Right atrium auricular region (tissue), 2 donors: ENCODE measurements at regions not wholly inside any gene's neighbourhood (a gene's known extent, or its start where the extent isn't known, plus 50 kb on each side); places are given as distances from the start of the nearest gene placed in this dataset.

Source experiments
- DNase-seq: peaks from one replicate; pipeline ENCODE4 v3.0.0-alpha.2; 2019; ENCODE audit warnings: low spot score
- H3K27ac ChIP-seq, 2 donors: fragments of 200-600 bp; sonication (generic); 1 replicate in 1 of 2; 2 replicates in 1 of 2; pipeline ENCODE4 v1.5.1; 2016 to 2019
- H3K27me3 ChIP-seq, 2 donors: fragments of 200-600 bp; sonication (generic); one replicate each; pipeline versions ENCODE4 v1.5.1 to v1.6.0; 2017 to 2019
- H3K36me3 ChIP-seq: fragments of 200-600 bp; sonication (generic); one replicate; pipeline ENCODE4 v1.5.1; 2016
- H3K4me1 ChIP-seq, 2 donors: fragments of 200-600 bp; sonication (generic); one replicate each; pipeline versions ENCODE4 v1.5.1 to v1.6.0; 2017 to 2019
- H3K4me3 ChIP-seq, 2 donors: fragments of 200-600 bp; sonication (generic); 1 replicate in 1 of 2; 2 replicates in 1 of 2; pipeline ENCODE4 v1.5.1; 2017 to 2019; ENCODE audit warnings: mild to moderate bottlenecking in 1 of 2, moderate library complexity in 1 of 2
- H3K9me3 ChIP-seq, 2 donors: fragments of 200-600 bp; sonication (generic); one replicate each; pipeline ENCODE4 v1.5.1; 2019
- TF ChIP-seq, protein P1 (sequence below), 2 donors: fragments of 200-600 bp; sonication (generic); IDR thresholded peaks; one replicate each; pipeline ENCODE4 v1.5.1; 2019; ENCODE audit warnings: antibody characterized with exemption in 2 of 2

DNA sequence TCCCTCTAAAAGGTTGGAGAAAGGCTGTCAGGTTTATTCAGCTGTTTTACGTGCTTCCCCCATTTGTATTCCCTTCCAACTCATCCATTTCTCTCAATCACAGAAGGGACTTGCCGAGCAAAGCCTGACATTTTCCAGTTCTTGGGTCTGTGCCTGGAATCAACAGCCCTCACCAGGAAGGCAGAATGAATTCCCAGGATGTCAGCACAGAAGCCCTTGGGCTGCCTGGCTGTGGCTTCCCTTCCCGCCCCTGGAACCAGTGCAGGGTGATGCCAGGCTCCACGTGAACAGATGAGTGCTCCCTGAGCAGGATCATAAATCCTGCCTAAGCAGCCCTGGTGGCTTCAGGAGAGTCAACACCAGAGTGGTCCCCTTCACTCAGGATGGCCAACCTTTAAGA lies 86.1 kb upstream of the CD83 start:
- Histone ChIP-seq H3K9me3 (no peaks in the 10 kb centered on the region), H3K4me1 (peaks cover 0 to 6% of the 10 kb centered on the region in 2 donors), H3K36me3 (no peaks in the 10 kb centered on the region), H3K4me3 (no peak overlapping the region), H3K27me3 (no peaks in the 10 kb centered on the region), H3K27ac (no peak overlapping the region)
- TF ChIP-seq, protein P1, sequence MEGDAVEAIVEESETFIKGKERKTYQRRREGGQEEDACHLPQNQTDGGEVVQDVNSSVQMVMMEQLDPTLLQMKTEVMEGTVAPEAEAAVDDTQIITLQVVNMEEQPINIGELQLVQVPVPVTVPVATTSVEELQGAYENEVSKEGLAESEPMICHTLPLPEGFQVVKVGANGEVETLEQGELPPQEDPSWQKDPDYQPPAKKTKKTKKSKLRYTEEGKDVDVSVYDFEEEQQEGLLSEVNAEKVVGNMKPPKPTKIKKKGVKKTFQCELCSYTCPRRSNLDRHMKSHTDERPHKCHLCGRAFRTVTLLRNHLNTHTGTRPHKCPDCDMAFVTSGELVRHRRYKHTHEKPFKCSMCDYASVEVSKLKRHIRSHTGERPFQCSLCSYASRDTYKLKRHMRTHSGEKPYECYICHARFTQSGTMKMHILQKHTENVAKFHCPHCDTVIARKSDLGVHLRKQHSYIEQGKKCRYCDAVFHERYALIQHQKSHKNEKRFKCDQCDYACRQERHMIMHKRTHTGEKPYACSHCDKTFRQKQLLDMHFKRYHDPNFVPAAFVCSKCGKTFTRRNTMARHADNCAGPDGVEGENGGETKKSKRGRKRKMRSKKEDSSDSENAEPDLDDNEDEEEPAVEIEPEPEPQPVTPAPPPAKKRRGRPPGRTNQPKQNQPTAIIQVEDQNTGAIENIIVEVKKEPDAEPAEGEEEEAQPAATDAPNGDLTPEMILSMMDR (IDR thresholded peaks at IDR 0.05) = no peak
- DNase-seq = no peak

DNA sequence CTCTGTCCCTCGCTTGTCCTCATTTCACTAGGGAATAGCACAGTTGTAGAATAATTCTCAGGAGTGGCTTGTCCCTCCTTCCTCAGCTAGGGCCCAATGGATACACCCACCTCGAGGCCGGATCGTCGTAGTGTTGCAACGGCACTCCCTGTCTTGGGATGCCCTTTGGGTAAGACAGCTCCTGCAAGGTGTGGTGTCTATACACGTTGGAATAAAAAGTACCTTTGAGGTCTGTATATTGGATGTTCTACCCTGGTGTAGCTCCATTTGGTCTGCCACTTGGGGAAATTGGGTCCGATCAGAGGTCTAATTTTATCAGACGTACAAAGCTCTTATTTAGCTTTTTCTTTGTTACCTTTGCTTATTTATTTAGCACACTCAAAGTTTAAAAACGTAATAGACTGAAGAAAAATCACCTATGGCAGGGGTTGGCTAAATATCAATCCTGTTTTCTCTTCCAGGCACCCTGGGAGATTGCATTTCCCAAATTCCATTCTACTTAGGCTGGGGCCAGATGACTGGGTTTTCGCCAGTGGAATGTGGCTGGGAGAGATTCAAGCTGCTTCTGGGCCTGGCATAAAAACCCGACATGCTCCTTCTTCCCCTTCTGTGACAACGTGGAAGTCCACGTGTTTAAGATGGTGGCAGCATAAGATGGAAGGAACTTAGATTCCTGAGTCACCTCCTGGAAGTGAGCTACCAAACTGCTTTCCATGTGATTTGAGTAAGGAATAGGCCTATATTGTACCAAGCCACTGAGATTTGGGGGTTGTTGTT lies 82.3 kb upstream of the CD83 start:
- Histone ChIP-seq H3K4me3 (no peak overlapping the region), H3K27me3 (no peaks in the 10 kb centered on the region), H3K36me3 (no peaks in the 10 kb centered on the region), H3K4me1 (peaks cover 0 to 6% of the 10 kb centered on the region in 2 donors), H3K9me3 (no peaks in the 10 kb centered on the region), H3K27ac (no peak overlapping the region)
- TF ChIP-seq, protein P1 (IDR thresholded peaks at IDR 0.05) = no peak
- DNase-seq = no peak

DNA sequence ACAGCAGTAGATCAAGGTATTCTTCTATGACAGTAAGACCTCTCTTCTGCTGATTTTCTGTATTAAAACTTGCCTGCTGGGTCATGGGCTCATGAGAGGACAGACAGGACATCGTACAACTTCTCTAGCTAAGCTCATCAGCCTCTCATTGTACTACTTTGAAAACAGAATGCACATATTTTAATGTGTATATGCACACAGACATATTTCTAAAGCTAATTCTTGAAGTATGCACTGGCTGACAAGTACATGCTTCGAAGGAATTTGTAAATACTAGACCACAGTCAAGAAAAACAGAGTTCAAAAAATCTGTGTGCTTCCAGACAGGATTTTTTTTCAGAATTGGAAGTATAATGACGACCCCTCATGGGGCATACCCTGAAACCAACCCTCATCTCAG lies 81.7 kb upstream of the CD83 start:
- Histone ChIP-seq H3K27me3 (no peaks in the 10 kb centered on the region), H3K4me1 (peaks cover 0 to 6% of the 10 kb centered on the region in 2 donors), H3K4me3 (no peak overlapping the region), H3K9me3 (no peaks in the 10 kb centered on the region), H3K36me3 (no peaks in the 10 kb centered on the region), H3K27ac (no peak overlapping the region)
- DNase-seq = no peak
- TF ChIP-seq, protein P1 (IDR thresholded peaks at IDR 0.05) = no peak

DNA sequence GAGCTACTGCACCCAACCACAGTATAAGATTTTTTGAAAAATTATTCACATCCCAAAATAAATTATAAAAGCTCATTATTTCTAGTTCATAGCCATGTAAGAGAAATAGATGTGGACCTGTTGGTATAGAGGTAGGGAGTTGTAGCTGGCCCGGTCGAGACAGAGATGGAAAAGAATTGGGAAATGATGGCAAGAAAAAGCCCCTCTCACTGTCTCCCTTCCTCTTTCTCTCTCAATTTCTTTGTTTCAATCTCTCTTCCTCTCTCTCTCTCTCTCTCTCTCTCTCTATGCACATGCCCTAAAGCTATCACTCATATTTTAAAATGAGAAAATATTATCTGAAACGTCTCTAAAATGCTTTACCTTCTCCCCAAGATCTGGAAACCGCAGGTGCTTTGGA lies 80.7 kb upstream of the CD83 start:
- H3K4me1 ChIP-seq = peaks cover 0 to 6% of the 10 kb centered on the region in 2 donors
- no peak overlapping the region for H3K4me3 ChIP-seq
- H3K9me3 ChIP-seq = no peaks in the 10 kb centered on the region
- H3K27me3 ChIP-seq = no peaks in the 10 kb centered on the region
- no peak for DNase-seq
- H3K27ac ChIP-seq = no peak overlapping the region
- TF ChIP-seq, protein P1 (IDR thresholded peaks at IDR 0.05) = no peak
- no peaks in the 10 kb centered on the region for H3K36me3 ChIP-seq

DNA sequence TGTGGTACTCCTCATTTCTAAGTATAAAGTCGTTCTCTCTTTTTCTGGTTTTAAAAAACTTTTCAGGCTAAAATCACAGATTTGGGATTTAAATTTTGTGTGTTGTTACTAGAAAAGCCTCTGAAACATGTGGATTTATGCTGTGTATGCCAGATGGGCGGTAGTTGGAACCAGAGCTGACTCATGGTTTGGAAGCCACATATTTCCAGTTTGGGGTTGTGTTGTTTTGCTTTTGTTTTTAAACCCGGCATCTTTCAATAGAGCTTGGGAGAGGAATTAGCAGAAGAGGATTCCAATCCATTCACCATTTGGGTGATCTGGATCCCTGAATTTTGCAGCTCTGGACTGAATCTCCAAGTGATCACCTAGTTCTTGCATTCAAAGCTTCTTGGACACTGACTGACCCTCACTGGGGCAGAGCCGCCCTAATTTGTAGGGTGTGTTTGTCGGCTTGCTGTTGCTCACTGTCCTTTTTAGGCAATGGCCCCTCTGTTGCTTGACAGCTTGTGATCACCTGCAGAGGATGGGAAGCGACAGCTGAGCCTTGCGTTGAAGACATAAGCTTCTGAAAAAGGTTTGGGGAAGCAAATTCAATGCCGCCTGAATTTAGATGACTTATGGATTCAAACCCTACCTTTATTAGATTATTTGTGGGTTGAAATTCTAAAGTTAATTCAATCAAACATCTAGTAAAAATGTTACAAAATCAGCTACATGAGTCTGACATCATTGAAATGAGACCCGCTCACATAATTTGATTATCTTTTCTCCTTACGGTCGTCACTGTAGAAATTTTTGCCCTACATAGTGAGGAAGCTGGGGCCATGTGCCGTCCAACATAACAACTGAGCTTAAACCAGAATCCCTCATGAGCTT lies 79.9 kb upstream of the CD83 start:
- H3K4me1 ChIP-seq = peaks cover 0 to 6% of the 10 kb centered on the region in 2 donors
- no peaks in the 10 kb centered on the region for H3K36me3 ChIP-seq
- H3K9me3 ChIP-seq = no peaks in the 10 kb centered on the region
- no peak for DNase-seq
- H3K27me3 ChIP-seq = no peaks in the 10 kb centered on the region
- H3K27ac ChIP-seq = no peak overlapping the region
- no peak overlapping the region for H3K4me3 ChIP-seq
- TF ChIP-seq, protein P1 (IDR thresholded peaks at IDR 0.05) = no peak
